EL (cell line): ENCODE measurements at regions not wholly inside any gene's neighbourhood (a gene's known extent, or its start where the extent isn't known, plus 50 kb on each side); places are given as distances from the start of the nearest gene placed in this dataset.
A peak's percentile ranks its signal among the peaks of the same experiment; 100 is the strongest.
"Not testable (repeated sequence)": the region's sequence is repeated elsewhere in the genome, so short reads cannot be mapped to it uniquely, and the experiment has no call there.

ENCODE experiments used
- DNase-seq: peaks from one replicate; pipeline ENCODE4 v3.0.0-alpha.2; 2016

DNA sequence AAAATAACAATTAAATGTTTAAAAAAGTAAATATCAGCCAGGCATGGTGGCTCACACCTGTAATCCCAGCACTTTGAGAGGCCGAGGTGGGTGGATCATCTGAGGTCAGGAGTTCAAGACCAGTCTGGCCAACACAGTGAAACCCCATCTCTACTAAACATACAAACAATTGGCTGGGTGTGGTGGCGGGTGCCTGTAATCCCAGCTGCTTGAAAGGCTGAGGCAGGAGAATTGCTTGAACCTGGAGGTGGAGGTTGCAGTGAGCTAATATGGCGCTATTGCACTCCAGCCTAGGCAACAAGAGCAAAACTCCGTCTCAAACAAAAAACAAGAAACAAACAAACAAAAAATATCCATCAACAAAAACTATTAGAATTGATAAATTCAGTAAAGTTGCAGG is 77.5 kb downstream of the SNX5 start:
- not testable (repeated sequence) for DNase-seq

DNA sequence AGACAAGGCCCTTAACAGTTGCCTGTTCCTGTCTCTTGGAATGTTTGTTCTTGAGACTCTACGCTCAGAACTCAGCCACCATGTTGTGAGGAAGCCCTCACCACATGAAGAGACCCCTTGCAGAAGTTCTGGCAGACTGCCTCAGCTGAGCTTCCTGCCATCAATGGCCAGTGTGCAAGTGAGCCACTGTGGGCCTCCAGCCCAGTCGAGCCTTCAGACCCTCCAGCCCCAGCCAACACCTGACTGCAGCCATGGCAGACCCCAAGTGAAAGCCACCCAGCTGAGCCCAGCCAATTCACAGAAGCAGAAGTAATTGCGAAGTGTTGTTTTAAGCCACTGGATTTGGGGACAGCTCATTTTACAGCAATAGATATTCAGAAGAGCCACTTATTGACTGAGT is 78.3 kb downstream of the SNX5 start:
- DNase-seq = no peak

DNA sequence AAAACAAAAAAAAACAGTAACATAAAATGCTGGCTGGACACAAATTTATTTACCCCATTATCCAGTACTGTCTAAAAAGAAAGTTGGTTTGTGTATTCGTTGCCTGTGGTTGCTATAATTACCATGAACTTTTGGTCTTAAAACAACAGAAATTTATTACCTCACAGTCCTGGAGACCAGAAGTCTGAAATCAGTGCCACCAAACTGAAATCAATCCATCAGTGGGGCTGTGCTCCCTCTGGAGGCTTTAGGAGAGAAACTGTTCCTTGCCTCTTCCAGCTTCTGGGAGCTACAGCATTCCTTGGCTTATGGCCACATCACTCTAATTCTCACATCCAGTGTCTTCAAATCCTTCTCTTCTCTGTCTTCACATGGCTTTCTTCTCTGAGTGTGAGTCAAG is 79.4 kb downstream of the SNX5 start:
- DNase-seq = peak; percentile 51

DNA sequence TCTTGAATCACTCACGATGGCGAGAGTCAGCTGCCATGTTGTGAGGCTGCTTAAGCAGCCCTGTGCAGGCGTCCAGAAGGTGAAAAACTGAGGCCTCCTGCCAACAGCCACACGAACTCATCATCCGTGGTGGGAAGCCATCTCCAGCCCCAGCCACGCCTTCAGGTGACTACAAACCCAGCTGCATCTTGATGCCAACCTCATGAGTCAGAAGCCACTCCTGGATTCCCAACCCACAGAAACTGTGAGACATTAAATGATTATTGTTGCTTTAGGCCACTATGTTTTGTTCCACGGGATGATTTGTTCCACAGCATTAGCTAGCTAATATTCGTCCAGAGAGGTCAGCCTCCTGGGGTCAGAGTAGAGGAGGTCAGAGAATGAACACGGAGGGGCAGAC is 80.5 kb downstream of the SNX5 start:
- peak; percentile 67 for DNase-seq

DNA sequence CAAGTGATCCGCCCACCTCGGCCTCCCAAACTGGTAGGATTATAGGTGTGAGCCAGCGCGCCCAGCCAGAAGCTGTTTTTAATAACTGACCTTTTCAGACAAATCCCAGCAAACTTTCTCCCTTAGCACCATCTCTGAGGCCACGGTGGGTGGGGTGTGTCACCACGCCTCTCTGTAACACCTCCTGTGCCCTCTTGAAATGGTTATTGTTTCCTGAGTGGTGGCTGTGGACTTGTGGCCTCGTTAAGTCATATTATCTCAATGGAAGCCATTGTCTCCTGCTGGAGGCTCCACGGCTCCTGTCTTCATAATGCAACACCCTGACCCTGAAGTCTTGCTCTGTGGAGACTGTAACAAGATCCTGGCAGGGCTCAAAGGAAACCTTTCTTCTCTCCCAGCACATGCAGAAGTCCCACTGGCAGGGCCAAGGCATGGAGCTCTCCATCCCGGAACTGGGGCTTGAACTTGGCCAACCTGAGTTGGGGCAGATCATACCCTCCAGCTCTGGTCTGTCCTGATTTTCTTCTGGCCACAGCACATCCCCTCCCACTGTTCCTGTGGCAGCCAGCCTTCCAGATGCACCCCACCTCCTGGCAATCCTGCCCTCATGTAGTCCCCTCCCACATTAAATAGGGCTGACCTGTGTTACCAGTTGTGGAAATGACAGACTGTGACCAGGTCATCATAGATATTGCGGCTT is 81.1 kb downstream of the SNX5 start:
- DNase-seq = no peak

DNA sequence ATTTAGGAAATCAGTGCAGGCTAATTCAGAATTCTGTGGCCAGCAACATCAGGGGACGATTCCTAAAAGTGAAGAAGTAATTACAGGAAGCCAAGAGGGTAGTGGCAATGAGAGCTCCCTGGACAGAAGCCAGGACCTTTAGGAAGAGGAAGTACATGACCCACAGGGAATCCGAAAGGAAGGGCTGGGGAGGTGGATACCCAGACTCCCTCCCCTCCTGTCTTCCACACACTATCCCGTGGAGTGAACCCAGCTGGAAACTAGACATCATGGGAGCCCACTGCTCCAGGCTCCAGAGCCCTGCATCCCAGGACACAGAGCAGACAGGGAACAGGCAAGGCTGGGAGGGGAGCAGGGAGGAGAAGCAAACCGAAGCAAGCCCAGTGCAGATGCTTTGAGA is 83.0 kb downstream of the SNX5 start:
- DNase-seq = no peak

DNA sequence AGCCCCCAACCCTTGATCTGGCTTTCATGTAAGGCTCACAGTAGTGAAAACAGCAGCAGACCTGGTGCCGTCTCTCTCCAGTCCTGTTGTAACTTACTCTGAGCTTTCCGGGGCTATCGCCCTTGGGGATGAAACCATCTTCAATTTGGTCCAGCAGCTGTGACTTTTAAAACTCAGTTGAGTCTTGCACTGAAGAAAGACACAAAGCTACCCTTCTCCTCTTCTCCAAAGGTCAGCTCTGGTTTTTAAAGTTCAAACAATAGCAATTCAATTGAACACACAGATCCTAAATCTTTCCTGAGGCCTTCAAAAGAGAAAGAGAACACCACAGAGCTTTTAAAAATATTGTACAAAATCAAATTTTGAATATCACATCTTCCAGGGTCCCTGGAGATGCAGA is 83.5 kb downstream of the SNX5 start:
- no peak for DNase-seq

DNA sequence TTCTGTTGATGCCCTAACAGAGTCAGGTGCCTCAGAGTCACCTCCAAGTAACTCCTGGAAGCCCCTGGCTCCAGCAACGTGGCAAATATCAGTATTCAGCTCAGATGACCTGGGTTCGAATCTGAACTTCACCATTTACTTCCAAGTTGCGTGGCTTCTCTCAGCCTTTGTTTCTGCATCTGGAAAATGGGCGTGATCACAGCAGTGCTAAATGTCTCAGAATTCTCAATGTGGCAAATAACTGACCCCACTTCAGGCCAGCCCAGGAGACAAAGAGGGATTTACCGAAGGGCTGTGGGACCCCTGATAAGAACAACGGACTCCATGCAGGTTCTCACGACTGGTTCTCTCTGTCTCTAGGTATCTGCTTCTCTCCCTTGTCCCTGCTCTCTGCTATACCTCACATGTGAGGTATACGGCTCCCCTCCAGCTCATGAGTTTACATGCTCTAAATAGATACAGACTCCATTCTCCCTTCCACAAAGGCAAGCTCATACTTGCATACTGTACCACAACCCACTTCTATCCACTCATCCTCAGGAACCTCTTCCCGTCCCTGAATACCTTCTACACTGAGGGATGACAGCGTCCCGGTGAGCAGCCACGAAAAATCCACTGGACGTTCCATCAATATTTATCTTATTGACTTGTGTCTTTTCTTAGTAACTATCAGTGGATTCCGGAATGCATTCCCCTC is 84.1 kb downstream of the SNX5 start:
- no peak for DNase-seq

DNA sequence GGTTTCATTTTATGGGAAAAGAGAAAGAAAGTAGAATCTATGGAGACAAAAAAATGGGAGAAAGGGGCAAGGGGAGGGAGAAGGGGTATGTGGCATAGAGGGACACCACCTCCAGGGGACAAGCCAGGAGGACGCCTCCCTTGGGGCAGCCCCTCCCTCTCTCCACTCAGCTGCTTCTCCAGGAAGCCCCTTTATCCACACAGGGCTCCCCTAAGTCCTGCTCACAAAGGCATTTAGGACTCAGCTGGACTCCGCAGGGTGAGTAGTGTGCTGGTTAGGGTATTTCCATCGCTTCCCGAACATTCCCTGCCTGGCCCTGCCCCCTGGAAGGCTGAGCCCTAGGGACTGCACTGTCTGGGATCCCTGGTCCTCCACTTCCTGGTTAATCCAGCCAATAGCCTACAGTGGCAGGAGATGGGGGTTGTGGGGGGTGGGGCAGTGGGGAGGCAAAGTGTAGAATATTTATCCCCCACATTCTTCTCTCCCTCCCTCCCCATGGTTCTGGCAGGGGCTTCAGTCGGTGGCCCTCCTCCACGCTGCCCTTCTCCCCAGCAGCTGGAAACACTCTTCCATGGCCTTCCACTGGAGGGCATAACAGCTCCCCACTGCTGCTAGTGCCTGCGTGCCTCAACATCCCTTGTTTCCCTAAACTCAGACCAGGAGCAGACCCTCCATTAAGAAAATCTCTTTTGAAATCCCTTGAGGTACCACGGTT is 84.8 kb downstream of the SNX5 start:
- DNase-seq = no peak

DNA sequence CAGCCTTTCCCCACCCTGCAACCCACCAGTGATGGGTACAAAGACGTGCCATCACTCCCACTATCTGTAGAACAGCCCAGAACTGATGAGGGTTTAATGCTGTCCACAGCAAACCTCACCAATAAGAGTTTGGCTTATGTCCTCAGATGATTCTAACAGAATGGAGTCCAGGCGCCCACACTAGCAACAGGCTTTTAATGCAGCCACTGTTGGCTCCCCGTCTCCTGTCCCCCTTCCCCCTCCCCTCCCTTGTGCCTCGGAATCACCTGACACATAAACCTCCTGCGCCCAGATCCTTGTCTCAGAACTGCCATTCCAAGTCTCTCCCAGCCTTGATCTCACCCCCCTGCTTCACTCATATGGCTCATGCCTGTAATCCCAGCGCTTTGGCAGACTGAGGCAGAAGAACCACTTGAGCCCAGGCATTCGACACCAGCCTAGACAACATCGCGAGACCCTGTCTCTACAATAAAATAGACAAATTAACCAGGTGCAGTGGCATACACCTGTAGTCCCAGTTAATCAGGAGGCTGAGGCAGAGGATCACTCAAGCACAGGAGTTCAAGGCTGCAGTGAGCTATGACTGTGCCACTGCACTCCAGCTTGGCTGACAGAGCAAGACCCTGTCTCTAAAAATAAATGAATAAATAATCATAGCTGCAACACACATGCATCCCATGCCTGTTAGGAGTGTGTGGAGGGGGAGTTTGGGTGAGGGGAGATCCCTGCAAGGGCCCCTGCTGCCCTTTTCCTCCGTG is 85.6 kb downstream of the SNX5 start:
- DNase-seq = no peak

DNA sequence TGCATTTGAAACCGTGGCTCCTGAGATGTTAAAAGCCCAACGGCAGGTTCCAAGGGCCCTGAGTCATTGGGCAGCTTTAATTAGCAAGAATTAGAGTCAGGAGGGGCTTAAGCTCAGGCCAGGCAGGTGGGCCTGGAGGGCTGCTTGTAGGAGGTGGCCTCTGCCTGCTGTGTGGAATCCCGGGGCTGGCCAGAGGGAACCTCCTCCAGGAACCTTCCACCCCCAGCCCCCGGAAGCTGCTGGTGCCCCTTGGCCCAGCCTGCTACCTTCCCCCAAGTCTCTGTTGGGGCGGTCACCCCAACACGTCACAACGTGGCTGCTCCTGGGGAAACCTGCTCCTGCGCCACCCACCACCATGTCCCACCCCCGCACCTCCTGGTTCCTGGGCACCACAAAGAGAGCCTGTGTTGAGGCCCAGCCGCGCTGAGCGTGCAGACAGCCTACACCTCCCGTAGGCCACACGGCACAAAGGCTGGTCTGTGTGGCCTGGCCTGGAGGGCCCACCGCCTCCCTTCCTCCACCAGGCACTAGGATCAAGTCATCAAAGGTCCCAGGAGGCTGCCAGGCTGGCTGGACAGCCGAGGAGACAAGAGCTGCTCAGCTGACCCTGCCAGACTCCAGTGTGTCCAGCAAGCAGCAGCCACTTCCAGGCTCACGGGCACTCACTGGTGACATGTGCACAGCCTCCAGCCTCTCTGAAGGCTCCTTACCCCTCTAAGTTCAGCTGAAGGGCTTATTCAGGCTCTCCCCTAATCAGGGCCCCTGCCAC is 86.3 kb downstream of the SNX5 start:
- DNase-seq = peak; percentile 23

DNA sequence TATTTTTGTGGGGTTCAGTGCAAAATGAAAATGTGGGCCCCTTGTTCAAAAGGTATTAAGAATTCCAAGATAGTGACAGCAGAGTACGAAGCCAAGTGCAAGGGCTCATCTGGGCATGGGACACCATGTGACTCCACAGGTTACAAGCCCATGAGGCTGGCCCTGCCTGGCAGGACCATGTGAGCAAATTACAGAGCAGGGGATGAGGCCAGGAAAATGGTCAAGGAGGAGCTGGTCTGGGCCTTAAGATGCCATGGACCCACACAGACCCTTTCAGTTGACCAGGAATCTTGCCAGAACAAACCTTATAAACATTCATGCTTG is 86.9 kb downstream of the SNX5 start:
- no peak for DNase-seq

DNA sequence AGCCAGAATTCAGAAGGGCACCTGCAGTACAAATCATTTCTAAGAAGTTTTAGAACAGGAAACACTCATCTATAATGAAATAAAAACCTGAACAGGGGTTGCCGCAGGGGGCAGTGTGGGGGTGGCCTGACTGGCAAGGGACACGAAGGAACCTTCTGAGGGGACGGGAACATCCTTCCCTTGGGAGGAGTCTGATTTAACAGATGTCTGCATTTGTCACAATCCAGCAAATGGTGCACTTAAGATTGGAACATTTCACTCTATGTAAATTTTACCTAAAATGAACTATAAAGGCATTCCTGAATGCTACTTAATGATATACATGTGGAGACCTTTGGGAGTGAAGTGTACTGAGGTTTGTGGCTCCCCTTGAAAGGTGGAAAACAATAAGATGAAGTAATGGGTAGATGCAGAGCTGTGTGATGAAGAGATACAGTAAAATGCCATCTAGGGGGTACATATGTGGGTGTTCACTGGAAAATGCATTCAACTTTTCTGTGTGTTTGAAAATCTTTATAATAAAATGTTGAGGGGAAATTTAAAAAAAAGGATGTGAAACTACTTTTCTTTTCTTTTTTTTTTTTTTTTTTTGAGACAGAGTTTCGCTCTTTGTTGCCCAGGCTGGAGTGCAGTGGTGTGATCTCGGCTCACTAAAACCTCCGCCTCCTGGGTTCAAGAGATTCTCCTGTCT is 89.5 kb downstream of the SNX5 start:
- DNase-seq = no peak

DNA sequence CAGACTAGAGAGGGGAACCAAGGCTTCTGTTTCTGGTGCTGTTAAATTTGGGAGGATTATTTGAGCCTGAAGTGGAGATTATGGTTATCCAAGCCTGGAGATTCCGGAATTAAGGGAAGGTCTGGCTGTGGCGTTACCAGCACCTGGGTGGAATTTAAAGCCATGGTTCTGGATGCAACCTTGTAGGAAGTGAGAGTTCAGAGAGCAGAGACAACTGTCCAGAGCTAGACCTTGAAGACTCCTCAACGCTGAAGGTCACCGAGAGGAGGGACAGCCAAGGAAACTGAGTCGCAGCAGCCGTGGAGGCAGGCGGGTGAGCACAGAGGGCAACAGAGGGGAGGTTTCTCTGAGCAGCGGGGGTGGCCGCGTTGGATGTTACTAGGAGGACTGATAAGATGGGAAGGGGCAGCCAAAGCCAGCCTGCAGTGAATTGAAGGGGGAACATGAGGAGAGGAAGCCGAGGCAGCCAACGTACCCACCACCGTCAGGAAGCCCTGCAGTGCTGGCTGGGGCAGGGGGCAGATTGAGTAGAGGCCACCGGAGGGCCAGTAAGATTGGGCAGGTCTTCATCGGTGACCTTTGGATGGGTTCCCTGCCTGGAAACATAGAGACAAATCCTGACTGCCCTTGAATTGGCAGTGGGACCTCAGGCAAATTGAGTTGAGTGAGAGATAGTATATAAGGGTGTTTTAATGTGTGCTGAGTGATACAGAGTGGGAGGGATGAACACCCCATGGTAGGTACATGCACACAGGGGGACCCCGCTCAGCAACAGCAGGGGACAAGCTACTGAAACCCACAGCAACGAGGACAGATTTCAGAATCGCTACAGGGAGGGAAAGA is 90.3 kb downstream of the SNX5 start:
- no peak for DNase-seq

DNA sequence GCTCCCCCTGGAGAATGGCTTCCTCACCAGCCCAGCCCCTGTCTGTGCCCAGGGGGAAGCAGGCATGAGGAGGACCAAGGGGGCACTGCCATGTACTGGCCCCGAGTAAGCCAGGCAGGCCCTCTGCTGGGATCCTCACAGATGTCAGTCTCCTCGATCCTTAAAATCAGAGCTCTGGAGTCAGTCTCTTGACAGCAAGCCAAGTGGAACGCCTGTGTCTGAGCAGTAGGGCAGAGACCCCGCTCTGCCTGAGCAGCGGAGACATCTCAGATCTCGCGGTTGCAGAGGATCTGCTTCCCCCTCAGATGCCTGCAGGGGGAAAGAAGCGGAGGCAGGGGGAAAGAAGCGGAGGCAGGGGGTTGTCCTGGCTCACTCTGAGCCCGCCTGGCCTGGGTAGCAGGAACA is 92.6 kb downstream of the SNX5 start:
- DNase-seq = no peak

DNA sequence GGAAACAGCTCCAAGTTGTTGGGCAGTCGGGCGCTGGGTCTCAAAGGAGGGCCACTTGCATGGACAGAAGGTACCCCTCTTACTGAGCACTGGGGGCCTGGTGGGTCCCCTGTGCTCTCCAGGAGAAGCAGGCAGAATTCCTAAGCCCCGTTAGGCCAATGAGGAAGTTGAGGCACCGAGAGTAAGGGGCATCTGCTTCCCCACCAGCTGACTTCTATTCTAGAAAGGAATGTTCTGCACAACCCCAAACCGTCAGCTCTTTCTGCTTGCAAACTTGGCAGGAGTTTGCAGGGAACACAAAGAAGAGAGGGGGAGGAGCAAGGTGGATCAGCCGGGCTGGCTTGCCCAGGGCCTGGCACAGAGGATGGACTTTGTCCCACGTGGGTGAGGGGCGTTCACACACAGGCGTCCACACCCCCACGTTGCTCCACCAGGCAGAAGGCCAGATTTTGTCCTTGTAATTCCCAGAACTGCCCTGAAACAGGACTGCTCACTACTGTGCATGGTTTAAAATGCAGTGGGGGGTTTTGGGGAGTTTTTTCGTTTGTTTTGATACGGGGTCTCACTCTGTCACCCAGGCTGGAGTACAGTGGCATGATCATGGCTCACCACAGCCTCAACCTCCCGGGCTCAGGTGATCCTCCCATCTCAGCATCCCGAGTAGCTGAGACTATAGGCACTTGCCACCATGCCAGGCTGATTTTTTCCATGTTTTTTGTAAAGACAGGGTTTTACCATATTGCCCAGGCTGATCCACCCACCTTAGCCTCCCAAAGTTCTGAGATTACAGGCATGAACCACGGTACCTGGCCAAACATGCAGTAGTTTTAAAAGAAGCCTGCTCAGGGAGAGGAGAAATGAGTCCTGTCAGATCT is 93.3 kb downstream of the SNX5 start:
- peak; percentile 19 for DNase-seq

DNA sequence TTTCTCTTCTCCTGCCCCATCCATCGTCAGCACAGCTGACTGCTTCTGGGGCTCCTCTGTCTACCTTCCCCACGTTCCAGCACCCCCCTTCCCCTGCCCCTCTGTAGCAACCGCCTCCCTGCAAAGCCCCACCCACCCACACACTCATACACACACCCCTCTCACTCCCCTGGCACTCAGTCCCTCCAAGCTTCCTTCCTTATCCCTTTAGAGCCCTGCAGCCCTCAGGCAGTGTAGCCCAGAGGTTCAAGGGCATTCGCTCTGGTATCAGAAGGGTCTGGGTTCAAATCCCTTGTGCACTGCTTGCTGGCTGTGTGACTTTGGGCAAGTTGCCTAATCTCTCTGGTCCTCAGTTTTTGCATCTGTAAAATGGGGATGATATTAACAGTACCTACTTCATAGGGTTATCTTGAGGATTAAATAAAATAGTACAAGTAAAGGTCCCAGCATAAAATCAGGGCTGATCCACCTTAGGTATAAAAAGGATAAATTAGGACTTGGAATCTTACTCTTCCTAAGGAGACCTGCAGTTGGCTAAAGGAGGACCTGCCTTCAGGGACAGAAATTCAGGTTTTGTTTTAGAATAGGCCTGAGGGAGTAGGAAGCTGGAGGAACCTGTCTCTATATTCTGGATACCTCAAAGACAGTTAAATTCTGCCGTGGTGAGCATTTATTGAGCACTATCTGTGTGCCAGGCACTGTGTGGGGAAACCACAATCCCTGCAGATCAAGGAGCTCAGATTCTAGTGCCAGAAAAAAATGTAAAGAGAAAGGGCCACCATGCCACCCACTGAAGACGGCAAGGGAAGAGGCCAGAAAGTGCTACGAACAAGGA is 94.1 kb downstream of the SNX5 start:
- DNase-seq = no peak

DNA sequence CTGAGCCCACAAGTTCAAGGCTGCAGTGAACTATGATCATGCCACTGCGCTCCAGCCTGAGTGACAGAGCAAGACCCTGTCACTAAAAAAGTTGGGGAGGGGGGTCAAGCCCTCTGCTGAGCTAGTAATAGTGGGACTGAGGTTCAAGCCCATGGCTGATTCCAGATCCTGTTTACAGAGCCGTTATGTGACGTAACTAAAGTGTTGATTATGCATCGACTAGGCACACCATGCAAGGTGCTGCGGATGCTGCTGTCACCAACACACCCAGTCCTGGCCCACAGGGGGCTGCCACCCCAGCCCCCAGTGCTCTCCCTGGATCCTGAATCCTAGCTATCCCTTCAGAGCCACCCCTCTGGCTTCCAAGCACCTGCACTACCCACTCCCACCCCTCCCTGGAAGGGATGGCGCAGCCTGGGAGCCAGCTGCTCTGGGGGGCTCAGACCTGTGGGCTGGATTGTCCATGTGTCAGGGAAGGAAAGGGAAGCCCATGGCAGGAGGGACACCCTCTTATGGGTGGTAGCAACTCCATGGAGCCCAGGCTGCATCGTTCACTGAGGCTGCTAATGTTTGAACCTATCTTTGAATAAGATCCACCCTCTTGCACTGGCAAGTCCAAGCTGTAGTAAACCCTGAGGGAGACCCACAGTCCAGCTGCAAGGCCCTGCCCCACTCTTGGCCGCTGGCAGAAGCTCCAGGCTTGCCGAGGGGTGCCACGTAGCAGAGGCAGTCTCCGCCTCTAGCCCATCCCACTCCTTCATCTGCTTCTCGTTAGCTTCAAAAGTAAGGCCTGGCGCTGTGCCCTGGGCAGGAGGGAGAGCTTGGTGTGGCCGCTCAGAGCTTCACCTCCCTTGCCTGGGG is 95.0 kb downstream of the SNX5 start:
- peak; percentile 96 for DNase-seq
